ENCODE measurements at regions not wholly inside any gene's neighbourhood (a gene's known extent, or its start where the extent isn't known, plus 50 kb on each side); places are given as distances from the start of the nearest gene placed in this dataset.
A peak's percentile ranks its signal among the peaks of the same experiment; 100 is the strongest.

- Histone ChIP-seq H2AFZ (no peak overlapping the region), H3K9me3 (ENCODE audit: low read depth) (no peaks in the 10 kb centered on the region), H3K36me3 (replicated peaks; ENCODE audit: insufficient read depth, low read depth) (no peaks in the 10 kb centered on the region), H3K4me1 (ENCODE audit: insufficient read depth) (no peaks in the 10 kb centered on the region), H3K9me2 (replicated peaks; ENCODE audit: insufficient read depth) (no peaks in the 10 kb centered on the region), H3K4me2 (peak overlapping the region; percentile 18), H3K4me3 (no peak overlapping the region), H3K27me3 (no peaks in the 10 kb centered on the region), H3K79me2 (no peaks in the 10 kb centered on the region), H4K20me1 (ENCODE audit: insufficient read depth, poor library complexity, severe bottlenecking) (no peaks in the 10 kb centered on the region), H3K27ac (peak overlapping the region; percentile 58)
- DNase-seq (ENCODE audit: low spot score): peak; percentile 28
- no peak for TF ChIP-seq CTCF (IDR thresholded peaks at IDR 0.05; ENCODE audit: poor library complexity)
- TF ChIP-seq EZH2phosphoT487 (IDR thresholded peaks at IDR 0.05; ENCODE audit: low read depth, severe bottlenecking, unreplicated experiment): no peak
- TF ChIP-seq EZH2 (IDR thresholded peaks at IDR 0.05; ENCODE audit: borderline replicate concordance): no peak
- WGBS (ENCODE audit: low lambda C conversion rate, missing lambda C conversion rate): 53% methylated on average over 3 of the region's 3 CpGs
Observed at GRCh38 chrX:109830704-109831206, 97.7 kb upstream of the ACSL4 start.

GRCh38 chrX:109831326-109831985 is 98.4 kb upstream of the ACSL4 start:
- 67% methylated on average over 6 of the region's 6 CpGs for WGBS (ENCODE audit: low lambda C conversion rate, missing lambda C conversion rate)
- Histone ChIP-seq H2AFZ (no peak overlapping the region), H3K4me3 (no peak overlapping the region), H3K4me2 (peak overlapping the region; percentile 18), H3K9me3 (ENCODE audit: low read depth) (no peaks in the 10 kb centered on the region), H3K4me1 (ENCODE audit: insufficient read depth) (no peaks in the 10 kb centered on the region), H3K36me3 (replicated peaks; ENCODE audit: insufficient read depth, low read depth) (no peaks in the 10 kb centered on the region), H3K27me3 (no peaks in the 10 kb centered on the region), H3K27ac (peak overlapping the region; percentile 53), H3K9me2 (replicated peaks; ENCODE audit: insufficient read depth) (no peaks in the 10 kb centered on the region), H3K79me2 (no peaks in the 10 kb centered on the region), H4K20me1 (ENCODE audit: insufficient read depth, poor library complexity, severe bottlenecking) (no peaks in the 10 kb centered on the region)
- no peak for DNase-seq (ENCODE audit: low spot score)
- TF ChIP-seq CTCF (IDR thresholded peaks at IDR 0.05; ENCODE audit: poor library complexity): no peak
- TF ChIP-seq EZH2phosphoT487 (IDR thresholded peaks at IDR 0.05; ENCODE audit: low read depth, severe bottlenecking, unreplicated experiment): no peak
- TF ChIP-seq EZH2 (IDR thresholded peaks at IDR 0.05; ENCODE audit: borderline replicate concordance): no peak

GRCh38 chrX:109839694-109840567 is 106.9 kb upstream of the ACSL4 start:
- Histone ChIP-seq H3K27ac (peak overlapping the region; percentile 67), H3K4me1 (ENCODE audit: insufficient read depth) (no peaks in the 10 kb centered on the region), H3K4me2 (no peak overlapping the region), H3K27me3 (no peaks in the 10 kb centered on the region), H2AFZ (no peak overlapping the region), H3K9me3 (ENCODE audit: low read depth) (no peaks in the 10 kb centered on the region), H3K9me2 (replicated peaks; ENCODE audit: insufficient read depth) (no peaks in the 10 kb centered on the region), H3K4me3 (no peak overlapping the region), H3K79me2 (no peaks in the 10 kb centered on the region), H4K20me1 (ENCODE audit: insufficient read depth, poor library complexity, severe bottlenecking) (no peaks in the 10 kb centered on the region), H3K36me3 (replicated peaks; ENCODE audit: insufficient read depth, low read depth) (no peaks in the 10 kb centered on the region)
- DNase-seq (ENCODE audit: low spot score): peak; percentile 20
- no peak for TF ChIP-seq CTCF (IDR thresholded peaks at IDR 0.05; ENCODE audit: poor library complexity)
- no peak for TF ChIP-seq EZH2 (IDR thresholded peaks at IDR 0.05; ENCODE audit: borderline replicate concordance)
- TF ChIP-seq EZH2phosphoT487 (IDR thresholded peaks at IDR 0.05; ENCODE audit: low read depth, severe bottlenecking, unreplicated experiment): no peak
- 59% methylated on average over 13 of the region's 13 CpGs for WGBS (ENCODE audit: low lambda C conversion rate, missing lambda C conversion rate)
